ENCODE measurements at regions not wholly inside any gene's neighbourhood (a gene's known extent, or its start where the extent isn't known, plus 50 kb on each side); places are given as distances from the start of the nearest gene placed in this dataset.

DNA sequence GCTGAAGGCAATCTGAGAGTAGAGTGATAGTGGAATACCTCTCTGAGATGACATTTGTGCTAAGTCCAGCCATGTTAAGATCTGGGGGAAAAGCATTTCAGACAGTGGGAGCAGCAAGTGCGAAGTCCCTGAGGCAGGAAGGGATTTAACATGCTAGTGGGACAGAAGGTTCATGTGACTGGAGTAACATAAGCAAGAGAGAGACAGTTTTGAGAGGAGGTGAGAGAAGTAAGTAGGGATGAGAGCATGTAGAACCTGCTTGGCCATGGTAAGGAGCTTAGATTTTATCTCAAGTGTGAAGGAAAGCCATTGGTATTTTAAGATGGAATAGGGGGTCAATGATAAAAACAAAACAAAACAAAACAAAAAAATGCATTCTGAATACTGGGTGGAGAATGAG lies 358.6 kb upstream of the KCNH8 start:
- no peak overlapping the region for H3K4me3 ChIP-seq
- no peaks in the 10 kb centered on the region for H3K9me3 ChIP-seq
- H3K27ac ChIP-seq = no peak overlapping the region
- WGBS, 2 donors = 88% methylated on average over 1 of the region's 1 CpG
- no peaks in the 10 kb centered on the region for H3K4me1 ChIP-seq
- no peak for DNase-seq
- TF ChIP-seq POLR2A (IDR thresholded peaks at IDR 0.05) = no peak
- TF ChIP-seq, protein P1, sequence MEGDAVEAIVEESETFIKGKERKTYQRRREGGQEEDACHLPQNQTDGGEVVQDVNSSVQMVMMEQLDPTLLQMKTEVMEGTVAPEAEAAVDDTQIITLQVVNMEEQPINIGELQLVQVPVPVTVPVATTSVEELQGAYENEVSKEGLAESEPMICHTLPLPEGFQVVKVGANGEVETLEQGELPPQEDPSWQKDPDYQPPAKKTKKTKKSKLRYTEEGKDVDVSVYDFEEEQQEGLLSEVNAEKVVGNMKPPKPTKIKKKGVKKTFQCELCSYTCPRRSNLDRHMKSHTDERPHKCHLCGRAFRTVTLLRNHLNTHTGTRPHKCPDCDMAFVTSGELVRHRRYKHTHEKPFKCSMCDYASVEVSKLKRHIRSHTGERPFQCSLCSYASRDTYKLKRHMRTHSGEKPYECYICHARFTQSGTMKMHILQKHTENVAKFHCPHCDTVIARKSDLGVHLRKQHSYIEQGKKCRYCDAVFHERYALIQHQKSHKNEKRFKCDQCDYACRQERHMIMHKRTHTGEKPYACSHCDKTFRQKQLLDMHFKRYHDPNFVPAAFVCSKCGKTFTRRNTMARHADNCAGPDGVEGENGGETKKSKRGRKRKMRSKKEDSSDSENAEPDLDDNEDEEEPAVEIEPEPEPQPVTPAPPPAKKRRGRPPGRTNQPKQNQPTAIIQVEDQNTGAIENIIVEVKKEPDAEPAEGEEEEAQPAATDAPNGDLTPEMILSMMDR (IDR thresholded peaks at IDR 0.05) = no peak
- intact Hi-C loops (cut with DNase I; ENCODE audit: low total_unique reads) = no loop called here
- no peaks in the 10 kb centered on the region for H3K36me3 ChIP-seq (ENCODE audit: low read depth, missing control alignments)
- no peaks in the 10 kb centered on the region for H3K27me3 ChIP-seq

DNA sequence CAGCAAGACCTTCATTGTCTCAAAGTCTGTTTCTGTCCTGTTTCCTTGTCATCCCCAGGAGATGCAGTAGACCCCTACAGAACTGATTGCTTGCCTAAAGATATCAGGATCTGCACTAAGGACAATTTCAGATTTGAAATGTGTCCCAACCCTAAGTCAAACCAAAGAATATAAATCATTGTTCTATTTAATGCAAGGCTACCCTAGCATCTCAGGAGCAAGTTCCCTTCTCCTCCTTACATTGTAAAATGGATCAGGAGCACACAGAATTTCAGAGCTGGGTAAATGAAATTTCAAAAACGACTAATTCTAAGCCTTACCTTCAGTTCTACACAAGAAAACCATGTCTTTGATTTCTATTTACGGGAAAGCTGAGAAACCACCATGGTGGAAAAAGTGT lies 360.9 kb upstream of the KCNH8 start:
- no peak overlapping the region for H3K4me3 ChIP-seq
- no peak for TF ChIP-seq POLR2A (IDR thresholded peaks at IDR 0.05)
- TF ChIP-seq, protein P1 (IDR thresholded peaks at IDR 0.05) = no peak
- H3K27me3 ChIP-seq = no peaks in the 10 kb centered on the region
- H3K27ac ChIP-seq = no peak overlapping the region
- no peaks in the 10 kb centered on the region for H3K9me3 ChIP-seq
- H3K4me1 ChIP-seq = no peaks in the 10 kb centered on the region
- intact Hi-C loops (cut with DNase I; ENCODE audit: low total_unique reads) = no loop called here
- no peak for DNase-seq
- 86 to 92% methylated on average over 2 of the region's 2 CpGs for WGBS, 2 donors
- no peaks in the 10 kb centered on the region for H3K36me3 ChIP-seq (ENCODE audit: low read depth, missing control alignments)

- TF ChIP-seq POLR2A (IDR thresholded peaks at IDR 0.05) = no peak
- TF ChIP-seq, protein P1 (IDR thresholded peaks at IDR 0.05) = no peak
- no peak overlapping the region for H3K27ac ChIP-seq
- intact Hi-C loops (cut with DNase I; ENCODE audit: low total_unique reads) = no loop called here
- 81 to 83% methylated on average over 1 of the region's 1 CpG for WGBS, 2 donors
- no peak for DNase-seq
- no peaks in the 10 kb centered on the region for H3K36me3 ChIP-seq (ENCODE audit: low read depth, missing control alignments)
- no peak overlapping the region for H3K4me3 ChIP-seq
- no peaks in the 10 kb centered on the region for H3K27me3 ChIP-seq
- H3K9me3 ChIP-seq = no peaks in the 10 kb centered on the region
- H3K4me1 ChIP-seq = no peaks in the 10 kb centered on the region
Measured at GRCh38 chr3:18786650-18787323, 361.5 kb upstream of the KCNH8 start.

- Histone ChIP-seq H3K4me1 (no peaks in the 10 kb centered on the region), H3K36me3 (ENCODE audit: low read depth, missing control alignments) (no peaks in the 10 kb centered on the region), H3K27me3 (no peaks in the 10 kb centered on the region), H3K27ac (no peak overlapping the region), H3K9me3 (no peaks in the 10 kb centered on the region), H3K4me3 (no peak overlapping the region)
- no peak for DNase-seq
- no peak for TF ChIP-seq POLR2A (IDR thresholded peaks at IDR 0.05)
- TF ChIP-seq, protein P1 (IDR thresholded peaks at IDR 0.05) = no peak
- intact Hi-C loops (cut with DNase I; ENCODE audit: low total_unique reads) = no loop called here
- WGBS, 2 donors = 80 to 84% methylated on average over 2 of the region's 2 CpGs
Measured at GRCh38 chr3:18782191-18782590, 357.1 kb upstream of the SATB1 start.

DNA sequence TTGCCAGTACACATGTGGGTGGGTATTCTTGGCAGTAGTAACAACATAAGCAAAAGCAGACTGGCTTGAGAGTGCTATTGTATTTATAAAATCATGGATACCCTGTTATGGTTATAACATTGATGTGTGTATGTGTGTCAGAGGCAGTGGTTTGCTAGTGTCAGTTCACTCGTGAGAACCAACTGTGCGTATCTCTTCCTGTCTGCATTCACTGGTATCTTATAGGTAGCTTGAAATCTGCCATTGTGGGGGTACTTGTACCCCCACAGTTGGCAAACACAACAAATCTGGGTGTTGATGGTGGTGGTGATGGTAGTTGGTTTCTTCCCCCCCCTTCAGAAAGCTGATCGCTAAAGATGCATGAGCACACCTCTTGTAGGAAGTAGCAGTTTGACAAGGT lies 355.8 kb upstream of the SATB1 start:
- intact Hi-C loops (cut with DNase I; ENCODE audit: low total_unique reads) = no loop called here
- 69 to 88% methylated on average over 3 of the region's 3 CpGs for WGBS, 2 donors
- Histone ChIP-seq H3K4me1 (no peaks in the 10 kb centered on the region), H3K4me3 (no peak overlapping the region), H3K36me3 (ENCODE audit: low read depth, missing control alignments) (no peaks in the 10 kb centered on the region), H3K9me3 (no peaks in the 10 kb centered on the region), H3K27ac (no peak overlapping the region), H3K27me3 (no peaks in the 10 kb centered on the region)
- DNase-seq = no peak
- no peak for TF ChIP-seq POLR2A (IDR thresholded peaks at IDR 0.05)
- TF ChIP-seq, protein P1 (IDR thresholded peaks at IDR 0.05) = no peak
